ENCODE measurements at regions not wholly inside any gene's neighbourhood (a gene's known extent, or its start where the extent isn't known, plus 50 kb on each side); places are given as distances from the start of the nearest gene placed in this dataset.

DNA sequence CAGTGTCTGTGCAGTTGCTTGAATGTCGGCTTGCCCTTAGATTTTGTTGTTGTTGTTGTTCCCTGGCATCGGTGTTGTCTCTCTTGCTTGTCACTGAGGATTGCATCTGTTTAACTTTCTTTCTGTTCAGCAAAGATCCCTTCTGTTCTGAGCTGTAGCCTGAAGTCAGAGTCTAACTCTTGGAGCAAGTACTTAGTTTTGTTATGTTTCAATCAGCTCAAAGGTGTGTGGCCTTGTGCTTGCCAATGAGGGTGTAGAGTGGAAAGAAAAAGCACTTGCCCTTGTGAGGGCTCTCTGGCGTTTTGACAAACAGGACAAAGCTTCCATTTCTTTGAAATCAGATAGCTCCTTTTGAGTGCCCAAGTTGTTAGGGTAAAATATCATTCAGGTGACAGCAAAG, 757.1 kb upstream of the CDH7 start:
- no peaks in the 10 kb centered on the region for H3K9me3 ChIP-seq (ENCODE audit: insufficient read depth, low read depth)
- no peaks in the 10 kb centered on the region for H3F3A ChIP-seq (ENCODE audit: insufficient read depth, low read depth)
- intact Hi-C loops (cut with micrococcal nuclease; ENCODE audit: unreplicated experiment), result no loop called here
- no peaks in the 10 kb centered on the region for H3K4me1 ChIP-seq (replicated peaks; ENCODE audit: insufficient read depth)
- CTCF ChIA-PET, result no interaction called here
- BruUV-seq (replicated peaks), result no TSS peak
- H3K79me2 ChIP-seq (ENCODE audit: low read depth), result no peaks in the 10 kb centered on the region
- H3K4me2 ChIP-seq, result peak overlapping the region; percentile 13; the same call in 1 of the 2 replicates
- no peaks in the 10 kb centered on the region for H3K9me2 ChIP-seq (ENCODE audit: insufficient read depth)
- no peak overlapping the region for H3K27ac ChIP-seq
- POLR2A ChIA-PET (ENCODE audit: unreplicated experiment), result no interaction called here
- DNase-seq, result no peak
- no peaks in the 10 kb centered on the region for H3K36me3 ChIP-seq (ENCODE audit: low read depth)
- TF ChIP-seq CTCF (conservative IDR thresholded peaks at IDR 0.05) (no peak), EZH2 (IDR thresholded peaks at IDR 0.05; ENCODE audit: low read depth) (no peak)
- no peaks in the 10 kb centered on the region for H3K27me3 ChIP-seq (ENCODE audit: insufficient read depth, low read depth)
- no peaks in the 10 kb centered on the region for H4K20me1 ChIP-seq (ENCODE audit: insufficient read depth)
- no peak overlapping the region for H3K4me3 ChIP-seq
- 0 out of 2 replicates have a peak overlapping the region, but pooled peaks have one; percentile 13 for H2AFZ ChIP-seq

- H3K36me3 ChIP-seq (ENCODE audit: low read depth), result no peaks in the 10 kb centered on the region
- TF ChIP-seq CTCF (conservative IDR thresholded peaks at IDR 0.05) (no peak), EZH2 (IDR thresholded peaks at IDR 0.05; ENCODE audit: low read depth) (no peak)
- H3K9me3 ChIP-seq (ENCODE audit: insufficient read depth, low read depth), result no peaks in the 10 kb centered on the region
- ChIA-PET POLR2A (ENCODE audit: unreplicated experiment) (no interaction called here), CTCF (no interaction called here)
- no TSS peak for BruUV-seq (replicated peaks)
- H3K27ac ChIP-seq, result no peak overlapping the region
- DNase-seq, result no peak
- H2AFZ ChIP-seq, result no peak overlapping the region
- no peak overlapping the region for H3K4me3 ChIP-seq
- H4K20me1 ChIP-seq (ENCODE audit: insufficient read depth), result no peaks in the 10 kb centered on the region
- H3K79me2 ChIP-seq (ENCODE audit: low read depth), result no peaks in the 10 kb centered on the region
- H3K4me1 ChIP-seq (replicated peaks; ENCODE audit: insufficient read depth), result no peaks in the 10 kb centered on the region
- intact Hi-C loops (cut with micrococcal nuclease; ENCODE audit: unreplicated experiment), result no loop called here
- no peaks in the 10 kb centered on the region for H3F3A ChIP-seq (ENCODE audit: insufficient read depth, low read depth)
- no peaks in the 10 kb centered on the region for H3K9me2 ChIP-seq (ENCODE audit: insufficient read depth)
- H3K27me3 ChIP-seq (ENCODE audit: insufficient read depth, low read depth), result no peaks in the 10 kb centered on the region
- no peak overlapping the region for H3K4me2 ChIP-seq
Measured at GRCh38 chr18:64992654-64993053, 758.2 kb upstream of the CDH7 start.

- no TSS peak for BruUV-seq (replicated peaks)
- no peaks in the 10 kb centered on the region for H4K20me1 ChIP-seq (ENCODE audit: insufficient read depth)
- H3K9me3 ChIP-seq (ENCODE audit: insufficient read depth, low read depth), result no peaks in the 10 kb centered on the region
- no peaks in the 10 kb centered on the region for H3K4me1 ChIP-seq (replicated peaks; ENCODE audit: insufficient read depth)
- H3K27ac ChIP-seq, result no peak overlapping the region
- intact Hi-C loops (cut with micrococcal nuclease; ENCODE audit: unreplicated experiment), result no loop called here
- ChIA-PET POLR2A (ENCODE audit: unreplicated experiment) (no interaction called here), CTCF (no interaction called here)
- H3K4me3 ChIP-seq, result no peak overlapping the region
- no peak overlapping the region for H3K4me2 ChIP-seq
- H3K36me3 ChIP-seq (ENCODE audit: low read depth), result no peaks in the 10 kb centered on the region
- TF ChIP-seq CTCF (conservative IDR thresholded peaks at IDR 0.05) (no peak), EZH2 (IDR thresholded peaks at IDR 0.05; ENCODE audit: low read depth) (no peak)
- H2AFZ ChIP-seq, result no peak overlapping the region
- H3F3A ChIP-seq (ENCODE audit: insufficient read depth, low read depth), result no peaks in the 10 kb centered on the region
- H3K27me3 ChIP-seq (ENCODE audit: insufficient read depth, low read depth), result no peaks in the 10 kb centered on the region
- no peaks in the 10 kb centered on the region for H3K79me2 ChIP-seq (ENCODE audit: low read depth)
- no peaks in the 10 kb centered on the region for H3K9me2 ChIP-seq (ENCODE audit: insufficient read depth)
- no peak for DNase-seq
Measured at GRCh38 chr18:64991102-64991501, 759.7 kb upstream of the CDH7 start.

Data from PC-9 (cell line).